Activated T-cell treated with anti-CD3 and anti-CD28 coated beads, Interleukin-2, amount 50 U/mL, for 1 hour (primary cell): ENCODE measurements at regions not wholly inside any gene's neighbourhood (a gene's known extent, or its start where the extent isn't known, plus 50 kb on each side); places are given as distances from the start of the nearest gene placed in this dataset.

Experiments
- DNase-seq: peaks from one replicate; pipeline ENCODE4 v3.0.0-alpha.2; 2020

GRCh38 chr17:77809814-77810213 lies 148.7 kb upstream of the TNRC6C start:
- DNase-seq, result no peak

DNA sequence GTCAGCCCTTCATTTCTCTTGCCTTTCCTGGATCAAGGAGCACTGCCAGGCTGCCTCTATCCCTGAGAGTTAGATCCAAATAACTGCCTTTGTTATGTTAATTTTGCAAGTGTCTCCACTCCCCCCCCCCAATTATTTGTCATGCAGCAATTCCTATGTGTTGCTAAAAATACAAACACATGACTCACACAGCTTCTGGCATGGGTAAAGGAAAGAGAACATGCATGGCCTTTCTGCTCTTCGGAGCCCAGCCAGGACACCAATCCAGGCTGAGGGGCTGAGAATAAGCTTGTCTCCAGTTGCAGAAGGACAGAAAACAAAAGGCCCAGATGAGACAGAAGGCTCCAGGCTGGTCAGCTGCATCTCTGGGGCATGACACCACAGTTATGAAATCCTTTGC lies 148.0 kb upstream of the TNRC6C start:
- DNase-seq, result no peak

DNA sequence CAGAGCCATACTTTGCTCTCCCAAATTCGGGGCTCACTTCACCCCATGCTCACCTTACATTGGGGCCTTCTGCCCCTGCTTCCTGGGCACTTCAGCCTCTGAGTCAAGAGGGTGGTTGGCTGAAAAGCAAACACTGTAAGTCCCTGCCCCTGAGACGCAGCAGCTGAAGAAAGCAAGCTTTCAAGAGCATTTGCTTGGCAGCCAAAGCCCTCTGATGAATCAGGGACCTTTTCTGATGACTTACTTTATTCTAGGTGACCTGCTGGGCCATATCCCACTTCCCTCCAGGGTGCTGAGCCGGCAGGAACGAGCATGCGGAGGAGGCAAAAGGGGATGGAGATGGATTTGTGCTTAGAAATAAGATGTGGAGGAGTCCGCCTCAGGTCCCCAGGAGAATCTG lies 147.0 kb upstream of the TNRC6C start:
- no peak for DNase-seq

DNA sequence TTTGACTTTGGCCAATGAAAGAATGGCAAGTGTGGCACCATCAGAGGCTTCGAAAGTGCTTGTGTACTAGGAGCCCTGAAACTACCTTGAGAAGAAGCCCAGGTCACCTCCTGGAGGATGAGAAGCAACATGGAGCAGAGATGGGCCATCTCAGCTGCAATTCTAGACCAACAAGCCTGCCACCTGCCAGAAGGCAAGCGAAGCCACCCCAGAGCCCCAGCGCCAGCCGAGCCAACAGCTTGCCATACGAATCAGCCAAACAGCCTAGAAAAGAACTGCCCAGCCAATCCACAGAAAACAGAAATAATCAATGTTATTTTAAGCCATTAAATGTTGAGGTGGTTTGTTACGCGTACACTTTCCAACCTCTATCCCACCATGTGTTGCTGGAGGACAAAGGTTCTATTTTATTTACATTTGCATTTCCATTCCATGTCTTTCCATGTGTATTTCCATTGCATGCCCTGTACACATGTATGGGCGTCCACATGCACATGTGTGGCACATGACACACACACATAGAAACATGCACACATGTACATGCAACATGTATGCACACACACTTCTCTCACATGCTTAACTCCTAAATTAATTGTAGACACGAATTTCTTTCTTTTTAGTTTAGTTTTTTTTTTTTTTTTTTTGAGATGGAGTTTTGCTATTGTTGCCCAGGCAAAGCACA lies 144.3 kb upstream of the TNRC6C start:
- DNase-seq, result no peak

GRCh38 chr17:77815127-77815905 lies 143.2 kb upstream of the TNRC6C start:
- DNase-seq, result no peak

DNA sequence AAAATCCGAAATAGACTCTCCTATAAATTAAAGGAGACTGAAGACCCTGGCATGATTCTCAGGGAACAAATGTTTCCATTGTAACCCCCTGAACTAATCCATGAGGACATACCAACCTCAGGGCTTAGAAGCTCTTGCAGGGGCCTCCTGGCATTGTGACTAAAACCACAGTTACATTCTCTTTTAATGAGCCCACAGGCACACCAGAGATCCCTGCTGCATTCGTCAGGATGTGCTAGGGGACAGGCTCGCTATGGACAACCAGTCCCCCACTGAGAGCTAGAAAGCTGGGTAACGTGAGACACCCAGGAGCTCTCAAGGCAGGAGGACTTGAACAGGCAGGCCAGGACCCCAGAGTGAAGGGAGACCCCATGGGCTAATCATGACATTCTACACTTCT lies 140.6 kb upstream of the TNRC6C start:
- no peak for DNase-seq

GRCh38 chr17:77819497-77819896 lies 139.0 kb upstream of the TNRC6C start:
- no peak for DNase-seq

- DNase-seq, result no peak
These were observed 137.4 kb upstream of the TNRC6C start for GRCh38 chr17:77821114-77821513.

DNA sequence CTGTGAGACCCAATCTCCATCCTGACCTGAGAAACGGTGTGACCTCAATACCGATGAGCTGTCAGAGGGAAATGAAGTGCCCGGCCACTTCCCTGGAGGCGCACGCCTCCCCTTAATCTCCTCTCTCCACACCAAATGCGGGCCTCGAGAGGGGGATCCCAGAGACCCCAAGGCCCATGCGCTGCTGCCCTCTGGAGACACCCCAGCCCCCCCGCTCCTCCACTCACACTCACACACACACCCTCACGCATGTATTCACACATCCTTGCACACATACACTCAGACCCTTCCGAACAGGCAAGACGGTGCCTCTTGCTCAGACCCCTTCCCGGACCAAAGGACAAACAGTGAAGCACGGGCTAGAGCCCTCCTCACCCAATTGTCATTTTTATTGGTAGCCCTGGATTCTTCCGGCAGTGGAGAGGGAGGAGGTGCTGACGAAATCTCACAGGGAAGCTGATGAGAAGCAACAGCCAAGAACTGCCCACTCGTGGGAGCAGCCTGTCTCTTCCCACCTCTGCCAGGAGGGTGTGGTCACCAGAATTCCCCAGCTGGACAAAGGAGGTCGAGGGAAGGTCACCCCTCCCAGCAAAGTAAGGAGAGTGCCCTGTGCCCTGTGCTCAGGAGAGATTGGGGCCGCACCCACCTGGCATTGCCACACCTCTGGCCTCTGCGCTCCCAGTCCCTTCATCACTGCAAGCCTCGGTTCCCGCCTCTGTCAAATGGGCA lies 136.0 kb upstream of the TNRC6C start:
- no peak for DNase-seq

GRCh38 chr17:77824102-77824779 lies 134.3 kb upstream of the TNRC6C start:
- no peak for DNase-seq

- no peak for DNase-seq
These were observed 133.7 kb upstream of the TNRC6C start for GRCh38 chr17:77824780-77825280.

GRCh38 chr17:77825621-77826020 lies 132.9 kb upstream of the TNRC6C start:
- peak; percentile 2 for DNase-seq

DNA sequence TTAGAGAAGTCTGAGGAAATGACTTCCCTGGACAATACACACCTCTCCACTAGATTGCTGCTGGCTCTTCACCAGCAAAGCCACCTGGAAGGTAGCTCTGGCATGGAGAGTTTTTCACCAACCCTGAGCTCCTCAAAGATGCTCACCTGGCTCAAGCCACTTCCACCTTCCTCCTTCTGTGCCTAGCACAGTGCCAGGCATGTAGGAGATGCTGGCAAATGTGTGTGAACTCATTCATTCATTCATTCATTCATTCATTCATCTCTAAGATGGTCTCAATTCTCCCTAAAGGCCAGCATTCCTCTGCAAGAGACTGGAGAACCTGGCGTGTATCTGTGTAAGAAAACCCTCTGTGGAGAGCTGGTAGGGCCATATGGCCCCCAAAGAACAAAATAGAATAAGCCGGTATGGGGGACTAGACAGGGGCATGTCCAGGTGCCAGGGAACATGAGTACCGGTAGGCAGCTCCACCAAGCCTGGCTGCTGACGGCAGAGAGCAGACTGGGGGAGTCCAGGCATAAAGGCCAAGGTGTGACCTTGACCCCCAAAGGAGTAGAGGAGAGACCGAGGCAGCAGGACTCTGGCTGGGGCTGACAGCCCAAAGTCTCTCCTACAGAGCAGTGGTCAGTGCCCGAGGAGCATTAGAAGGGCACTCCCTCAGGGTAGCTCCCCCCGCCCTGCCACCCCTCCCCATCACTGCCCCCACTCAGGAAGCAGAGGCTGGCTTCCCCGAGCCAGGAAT lies 132.2 kb upstream of the TNRC6C start:
- DNase-seq, result peak; percentile 13

DNA sequence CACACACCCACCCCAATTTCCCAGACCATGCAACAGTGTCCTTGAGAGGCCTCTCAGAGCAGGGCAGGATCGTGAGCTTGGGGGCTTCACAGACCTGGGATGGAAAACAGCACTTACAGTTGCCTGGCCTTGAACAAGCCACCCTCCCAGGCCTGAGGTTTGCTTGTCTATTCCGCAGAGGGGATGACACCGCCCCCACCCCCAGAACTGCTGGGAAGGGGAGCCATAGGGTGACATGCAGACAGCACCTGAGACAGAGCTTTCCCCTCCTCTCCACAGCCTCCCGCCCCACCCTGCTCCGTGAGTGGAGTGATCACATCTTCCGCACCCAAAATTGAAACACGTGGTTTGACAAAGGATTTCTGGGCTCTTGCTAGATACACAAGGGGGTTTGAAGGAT lies 131.5 kb upstream of the TNRC6C start:
- DNase-seq, result peak; percentile 3

DNA sequence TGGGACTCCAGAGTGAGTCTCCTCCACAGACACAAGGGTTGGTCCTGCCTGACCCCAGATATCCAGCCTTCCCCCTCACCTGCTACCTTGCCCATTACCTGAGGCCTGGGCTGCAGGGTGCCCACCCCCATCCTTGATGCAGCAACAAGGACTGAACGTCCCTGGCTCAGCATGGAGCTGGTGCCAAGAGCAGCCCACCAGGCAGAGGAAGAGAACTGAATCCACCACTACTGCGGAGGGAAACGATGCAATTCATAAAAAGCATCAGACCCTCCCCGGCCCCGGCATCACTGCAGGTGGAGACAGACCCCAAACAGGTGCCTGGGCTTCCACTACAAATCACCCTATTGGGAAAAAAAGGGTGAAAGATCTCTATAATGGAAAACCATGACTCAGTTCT lies 131.0 kb upstream of the TNRC6C start:
- DNase-seq, result peak; percentile 6

GRCh38 chr17:77828749-77829539 lies 129.6 kb upstream of the TNRC6C start:
- peak; percentile 11 for DNase-seq

DNA sequence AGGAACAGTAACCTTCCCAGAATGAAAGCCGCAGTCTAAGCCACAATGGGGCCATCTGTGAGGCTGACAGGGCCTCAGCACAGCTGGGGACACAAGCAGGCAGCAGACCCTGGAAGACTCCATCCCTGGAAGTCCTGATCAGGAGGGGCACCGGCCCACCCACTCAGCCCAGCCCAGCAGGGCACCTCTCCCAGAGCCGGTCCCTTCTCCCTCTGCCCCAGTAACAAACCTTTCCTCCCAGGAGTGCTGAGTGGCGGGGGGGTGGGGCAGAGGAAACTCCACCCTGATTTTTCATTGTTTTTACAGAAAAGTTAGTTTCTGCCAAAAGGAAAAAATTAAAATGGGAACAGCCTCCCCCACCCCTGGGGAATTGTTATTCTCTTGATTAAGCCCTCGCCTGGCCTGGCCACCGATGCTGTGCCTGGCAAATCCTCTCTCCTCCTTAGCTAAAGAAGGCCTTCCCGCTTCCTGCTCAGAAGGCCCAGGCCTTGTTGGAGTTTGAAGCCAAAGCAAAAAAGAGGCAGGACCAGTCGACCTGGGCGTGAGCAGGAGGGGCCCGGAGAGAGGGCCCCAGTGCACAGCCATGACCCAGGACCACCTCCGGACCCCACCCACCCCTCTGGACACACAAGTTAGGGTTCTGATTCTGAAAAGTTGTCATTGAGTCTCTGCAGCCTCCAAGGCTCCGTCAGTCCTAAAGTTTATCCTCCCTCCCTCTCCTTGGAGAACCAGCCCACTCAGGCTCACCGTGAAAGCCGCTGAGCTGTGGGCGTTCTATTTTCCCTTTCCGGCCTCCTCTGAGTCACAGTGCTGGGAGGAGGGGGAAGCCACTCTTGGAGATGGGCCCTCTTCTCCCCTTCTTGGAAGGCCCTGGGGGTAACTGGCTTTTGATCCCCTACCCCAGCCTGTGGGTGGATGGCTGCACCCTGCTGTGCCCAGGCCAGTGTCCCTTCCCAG lies 128.4 kb upstream of the TNRC6C start:
- DNase-seq, result peak; percentile 16

GRCh38 chr17:77830816-77831473 lies 127.6 kb upstream of the TNRC6C start:
- peak; percentile 10 for DNase-seq

GRCh38 chr17:77831474-77832179 lies 126.9 kb upstream of the TNRC6C start:
- DNase-seq, result no peak
